ENCODE measurements at regions not wholly inside any gene's neighbourhood (a gene's known extent, or its start where the extent isn't known, plus 50 kb on each side); places are given as distances from the start of the nearest gene placed in this dataset.

DNA sequence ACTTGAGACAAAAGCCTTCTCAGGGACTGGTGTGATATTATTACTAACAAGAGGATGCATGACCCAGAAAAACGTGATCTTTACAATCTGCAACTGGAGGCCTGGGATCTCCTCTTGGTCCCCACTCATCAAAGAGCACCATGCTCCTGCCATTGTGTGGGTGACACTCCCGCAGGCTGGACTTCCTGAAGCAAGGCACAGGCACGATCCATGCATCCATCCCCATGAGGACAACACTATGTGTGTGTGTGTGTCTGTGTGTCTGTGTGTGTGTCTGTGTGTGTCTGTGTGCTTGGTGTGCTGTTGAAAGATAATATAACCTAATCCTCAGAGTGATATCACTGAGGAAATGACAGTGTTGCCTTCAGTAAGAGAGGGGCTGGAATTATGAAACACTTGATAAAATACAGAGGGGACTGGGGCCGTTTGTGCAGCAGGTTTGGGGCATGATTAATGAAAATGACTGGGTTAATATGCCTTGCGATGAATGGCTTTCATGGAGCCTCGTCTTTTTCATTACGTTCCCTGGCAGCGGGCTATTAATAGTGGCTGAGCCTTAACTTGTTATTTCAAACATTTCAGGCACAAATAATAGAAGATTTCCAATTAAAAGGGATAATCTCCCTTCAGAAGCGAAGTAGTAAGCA, 180.8 kb upstream of the TCERG1L start:
- intact Hi-C loops (cut with micrococcal nuclease), result no loop called here
- no peaks in the 10 kb centered on the region for H3K36me3 Mint-ChIP-seq
- ATAC-seq, result no peak

DNA sequence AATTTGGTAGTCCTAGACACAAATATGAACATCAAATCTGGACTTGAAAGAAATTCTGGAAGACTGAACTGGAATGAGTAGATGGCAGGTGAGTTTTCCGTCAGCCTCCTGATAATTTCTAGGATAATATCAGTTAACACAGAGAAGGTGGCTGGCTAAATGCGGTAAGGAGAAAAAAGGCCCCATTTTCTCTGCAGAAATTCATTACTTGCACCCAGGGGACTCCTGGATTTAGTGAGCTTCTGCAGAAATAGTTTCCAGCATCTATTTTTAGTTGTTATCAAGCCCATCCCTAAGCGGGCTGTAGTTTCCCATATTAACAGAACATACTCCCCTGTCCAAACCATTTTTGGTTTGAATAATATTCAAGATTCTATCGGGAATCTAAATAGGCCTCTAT, 181.9 kb upstream of the TCERG1L start:
- Histone ChIP-seq H3K27ac (ENCODE audit: low read length) (no peak overlapping the region), H3K36me3 (ENCODE audit: control insufficient read depth, insufficient read depth, low read length) (no peaks in the 10 kb centered on the region)
- H3K27ac Mint-ChIP-seq, result no peak overlapping the region

More for the DNA sequence above, 180.8 kb upstream of the TCERG1L start:
- Histone ChIP-seq H3K36me3 (ENCODE audit: control insufficient read depth, insufficient read depth, low read length) (no peaks in the 10 kb centered on the region), H3K9me3 (ENCODE audit: control insufficient read depth, insufficient read depth, low read length) (no peaks in the 10 kb centered on the region), H3K4me3 (ENCODE audit: low read length) (no peak overlapping the region), H3K27ac (ENCODE audit: low read length) (no peak overlapping the region), H3K27me3 (ENCODE audit: control insufficient read depth, insufficient read depth, low read length) (no peaks in the 10 kb centered on the region), H3K4me1 (ENCODE audit: control insufficient read depth, insufficient read depth, low read length) (no peaks in the 10 kb centered on the region)
- Mint-ChIP-seq H3K4me3 (no peak overlapping the region), H3K9me3 (no peaks in the 10 kb centered on the region), H3K27me3 (ENCODE audit: low read depth in 2 of 2) (peaks cover 2 to 7% of the 10 kb centered on the region in 2 donors), H3K4me1 (no peaks in the 10 kb centered on the region), H3K27ac (no peak overlapping the region)
- TF ChIP-seq, protein P1, sequence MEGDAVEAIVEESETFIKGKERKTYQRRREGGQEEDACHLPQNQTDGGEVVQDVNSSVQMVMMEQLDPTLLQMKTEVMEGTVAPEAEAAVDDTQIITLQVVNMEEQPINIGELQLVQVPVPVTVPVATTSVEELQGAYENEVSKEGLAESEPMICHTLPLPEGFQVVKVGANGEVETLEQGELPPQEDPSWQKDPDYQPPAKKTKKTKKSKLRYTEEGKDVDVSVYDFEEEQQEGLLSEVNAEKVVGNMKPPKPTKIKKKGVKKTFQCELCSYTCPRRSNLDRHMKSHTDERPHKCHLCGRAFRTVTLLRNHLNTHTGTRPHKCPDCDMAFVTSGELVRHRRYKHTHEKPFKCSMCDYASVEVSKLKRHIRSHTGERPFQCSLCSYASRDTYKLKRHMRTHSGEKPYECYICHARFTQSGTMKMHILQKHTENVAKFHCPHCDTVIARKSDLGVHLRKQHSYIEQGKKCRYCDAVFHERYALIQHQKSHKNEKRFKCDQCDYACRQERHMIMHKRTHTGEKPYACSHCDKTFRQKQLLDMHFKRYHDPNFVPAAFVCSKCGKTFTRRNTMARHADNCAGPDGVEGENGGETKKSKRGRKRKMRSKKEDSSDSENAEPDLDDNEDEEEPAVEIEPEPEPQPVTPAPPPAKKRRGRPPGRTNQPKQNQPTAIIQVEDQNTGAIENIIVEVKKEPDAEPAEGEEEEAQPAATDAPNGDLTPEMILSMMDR (IDR thresholded peaks at IDR 0.05), result no peak
- no peak for DNase-seq
- WGBS (ENCODE audit: insufficient coverage), result 83% methylated on average over 8 of the region's 9 CpGs

DNA sequence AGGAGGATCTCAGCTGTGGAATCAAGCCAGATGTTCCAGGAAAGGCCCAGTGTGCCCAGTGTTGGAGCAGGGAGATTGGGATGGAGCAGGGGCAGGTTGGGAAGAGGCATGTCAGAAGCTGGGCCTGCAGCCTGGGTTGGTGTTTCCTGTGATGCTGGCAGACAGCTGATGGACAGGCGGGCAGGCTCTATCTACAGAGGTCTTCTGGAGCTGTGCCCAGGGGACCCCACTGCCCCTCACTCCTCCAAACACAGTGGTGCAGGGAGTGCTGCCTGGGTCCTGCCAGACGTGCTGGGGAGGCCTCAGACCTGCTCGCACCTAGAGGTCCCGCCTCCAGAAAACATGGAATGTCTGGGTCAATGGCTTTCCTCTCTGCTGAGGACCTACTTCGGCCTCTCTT, 182.9 kb upstream of the TCERG1L start:
- H3K9me3 ChIP-seq (ENCODE audit: control insufficient read depth, insufficient read depth, low read length), result no peaks in the 10 kb centered on the region
- H3K36me3 ChIP-seq (ENCODE audit: control insufficient read depth, insufficient read depth, low read length), result no peaks in the 10 kb centered on the region
- H3K4me1 ChIP-seq (ENCODE audit: control insufficient read depth, insufficient read depth, low read length), result no peaks in the 10 kb centered on the region
- no peak overlapping the region for H3K4me3 ChIP-seq (ENCODE audit: low read length)
- peaks cover 2 to 5% of the 10 kb centered on the region in 2 donors for H3K27me3 Mint-ChIP-seq (ENCODE audit: low read depth in 2 of 2)
- H3K4me1 Mint-ChIP-seq, result no peaks in the 10 kb centered on the region
- no peak overlapping the region for H3K4me3 Mint-ChIP-seq
- H3K27me3 ChIP-seq (ENCODE audit: control insufficient read depth, insufficient read depth, low read length), result no peaks in the 10 kb centered on the region
- DNase-seq (no peak), ATAC-seq (no peak)
- H3K9me3 Mint-ChIP-seq, result no peaks in the 10 kb centered on the region
- H3K27ac Mint-ChIP-seq, result no peak overlapping the region
- no peaks in the 10 kb centered on the region for H3K36me3 Mint-ChIP-seq
- TF ChIP-seq, protein P1 (IDR thresholded peaks at IDR 0.05), result no peak
- no peak overlapping the region for H3K27ac ChIP-seq (ENCODE audit: low read length)
- intact Hi-C loops (cut with micrococcal nuclease), result no loop called here
- 79% methylated on average over 5 of the region's 5 CpGs for WGBS (ENCODE audit: insufficient coverage)

More for the DNA sequence above, 181.9 kb upstream of the TCERG1L start:
- Histone ChIP-seq H3K4me3 (ENCODE audit: low read length) (no peak overlapping the region), H3K27me3 (ENCODE audit: control insufficient read depth, insufficient read depth, low read length) (no peaks in the 10 kb centered on the region), H3K9me3 (ENCODE audit: control insufficient read depth, insufficient read depth, low read length) (no peaks in the 10 kb centered on the region), H3K4me1 (ENCODE audit: control insufficient read depth, insufficient read depth, low read length) (no peaks in the 10 kb centered on the region)
- peaks cover 2 to 7% of the 10 kb centered on the region in 2 donors for H3K27me3 Mint-ChIP-seq (ENCODE audit: low read depth in 2 of 2)
- 82% methylated on average over 4 of the region's 4 CpGs for WGBS (ENCODE audit: insufficient coverage)
- ATAC-seq (no peak), DNase-seq (no peak)
- TF ChIP-seq, protein P1 (IDR thresholded peaks at IDR 0.05), result no peak
- intact Hi-C loops (cut with micrococcal nuclease), result no loop called here
- no peaks in the 10 kb centered on the region for H3K9me3 Mint-ChIP-seq
- H3K4me1 Mint-ChIP-seq, result no peaks in the 10 kb centered on the region
- H3K36me3 Mint-ChIP-seq, result no peaks in the 10 kb centered on the region
- no peak overlapping the region for H3K4me3 Mint-ChIP-seq

DNA sequence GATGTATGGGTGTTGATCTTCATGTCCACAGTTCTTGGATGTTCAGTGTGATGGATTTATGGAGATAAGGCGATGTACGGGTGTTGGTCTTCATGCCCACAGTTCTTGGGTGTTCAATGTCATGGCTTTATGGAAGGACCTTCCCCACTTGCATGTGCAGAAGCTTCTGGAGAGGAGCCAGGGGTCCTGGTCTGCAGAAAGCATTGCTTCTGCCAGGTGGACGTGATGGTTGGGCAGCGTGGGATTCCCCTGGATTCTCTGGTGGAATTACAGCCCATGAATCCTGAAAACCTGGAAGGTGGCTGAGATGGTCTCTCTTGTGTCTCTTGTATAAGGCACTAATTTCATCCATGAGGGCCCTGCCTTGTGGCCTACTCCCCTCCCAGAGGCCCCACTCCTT, 183.7 kb upstream of the TCERG1L start:
- Mint-ChIP-seq H3K4me3 (no peak overlapping the region), H3K27me3 (ENCODE audit: low read depth in 2 of 2) (peaks cover 0 to under 1% of the 10 kb centered on the region in 2 donors), H3K4me1 (no peaks in the 10 kb centered on the region)

More for the DNA sequence above, 183.7 kb upstream of the TCERG1L start:
- H3K4me3 ChIP-seq (ENCODE audit: low read length), result no peak overlapping the region
- ATAC-seq, result no peak
- Mint-ChIP-seq H3K27ac (no peak overlapping the region), H3K36me3 (no peaks in the 10 kb centered on the region), H3K9me3 (no peaks in the 10 kb centered on the region)
- intact Hi-C loops (cut with micrococcal nuclease), result no loop called here
- 77% methylated on average over 4 of the region's 4 CpGs for WGBS (ENCODE audit: insufficient coverage)
- no peaks in the 10 kb centered on the region for H3K27me3 ChIP-seq (ENCODE audit: control insufficient read depth, insufficient read depth, low read length)
- no peak for DNase-seq
- H3K4me1 ChIP-seq (ENCODE audit: control insufficient read depth, insufficient read depth, low read length), result no peaks in the 10 kb centered on the region
- no peaks in the 10 kb centered on the region for H3K9me3 ChIP-seq (ENCODE audit: control insufficient read depth, insufficient read depth, low read length)
- no peaks in the 10 kb centered on the region for H3K36me3 ChIP-seq (ENCODE audit: control insufficient read depth, insufficient read depth, low read length)
- TF ChIP-seq, protein P1 (IDR thresholded peaks at IDR 0.05), result no peak
- H3K27ac ChIP-seq (ENCODE audit: low read length), result no peak overlapping the region

Measured in natural killer cell (primary cell).